Hematopoietic multipotent progenitor cell treated with erythropoietin and hydrocortisone succinate and interleukin-3 and kit ligand, for 17 days (in vitro differentiated cells): ENCODE measurements at regions not wholly inside any gene's neighbourhood (a gene's known extent, or its start where the extent isn't known, plus 50 kb on each side); places are given as distances from the start of the nearest gene placed in this dataset.

Experiments
- DNase-seq: peaks from one replicate; pipeline ENCODE4 v3.0.0-alpha.2; 2015; ENCODE audit warnings: low spot score

DNA sequence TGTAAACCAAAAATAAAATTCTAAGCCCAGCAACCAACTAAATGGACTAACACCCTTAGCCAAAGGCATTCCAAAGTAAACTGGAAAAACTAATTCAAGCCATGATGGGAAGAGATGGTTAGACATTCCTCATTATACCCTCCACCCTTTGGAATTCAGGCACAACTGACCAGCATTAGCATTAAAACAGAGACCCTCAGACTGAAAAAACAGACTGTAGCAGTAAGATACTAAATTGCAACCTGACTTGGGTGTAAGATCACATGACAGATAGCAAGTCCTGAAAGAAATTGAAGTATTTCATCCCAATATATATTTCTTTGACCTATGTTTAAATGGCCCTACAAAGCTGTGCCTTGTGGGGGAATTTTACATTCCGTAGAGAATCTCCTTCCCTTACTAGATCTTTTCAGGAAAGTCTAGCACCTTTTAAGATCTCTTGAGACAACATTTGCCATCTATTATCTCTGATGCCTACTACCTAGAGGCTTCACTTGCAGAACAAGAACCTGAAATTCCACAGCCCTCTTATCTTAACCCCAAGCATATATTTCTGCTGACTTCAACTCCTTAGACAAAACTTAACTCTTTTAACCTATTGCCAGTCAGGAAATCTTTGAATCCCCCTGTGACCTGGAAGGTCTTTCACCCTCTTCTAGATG, 750.2 kb upstream of the IGFBP3 start:
- no peak for DNase-seq

DNA sequence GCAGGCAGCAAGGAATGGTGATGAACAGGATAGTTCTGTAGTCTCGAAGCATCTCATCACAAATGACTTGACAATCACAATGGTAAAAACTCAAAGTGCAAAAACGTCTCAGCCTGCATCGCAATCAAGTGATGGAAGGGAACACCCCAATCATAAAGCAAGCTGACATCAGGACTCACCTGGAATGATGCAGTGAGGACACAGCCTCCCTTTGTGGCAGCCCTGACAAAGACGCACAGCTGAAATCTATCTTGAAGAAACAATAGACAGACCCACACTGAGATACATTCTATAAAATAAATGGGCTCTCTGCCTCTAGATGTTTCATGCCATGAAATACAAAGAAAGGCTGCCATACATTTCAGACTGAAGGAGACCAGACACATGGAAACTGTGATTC, 748.0 kb upstream of the IGFBP3 start:
- DNase-seq, result no peak

DNA sequence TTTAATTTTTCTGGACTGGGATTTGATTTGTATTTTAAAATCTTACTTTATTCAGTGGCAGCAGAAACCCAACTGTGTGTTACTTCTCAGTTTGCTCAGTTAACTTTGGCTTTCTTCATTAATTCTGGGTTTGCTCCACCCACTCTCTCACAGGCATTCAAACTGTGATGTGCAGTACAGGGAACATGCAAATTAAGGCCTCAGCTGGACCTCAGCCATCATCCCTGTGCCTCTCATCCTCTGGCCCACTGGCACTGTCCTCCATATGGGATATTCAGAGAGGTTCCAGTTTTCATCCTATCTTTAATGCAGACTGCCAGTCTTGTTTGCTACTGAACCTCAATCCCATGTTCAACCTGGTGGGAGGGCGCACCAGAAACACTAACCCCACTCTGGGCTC, 743.4 kb upstream of the IGFBP3 start:
- no peak for DNase-seq

GRCh38 chr7:46663025-46663424, 742.0 kb upstream of the IGFBP3 start:
- no peak for DNase-seq

DNA sequence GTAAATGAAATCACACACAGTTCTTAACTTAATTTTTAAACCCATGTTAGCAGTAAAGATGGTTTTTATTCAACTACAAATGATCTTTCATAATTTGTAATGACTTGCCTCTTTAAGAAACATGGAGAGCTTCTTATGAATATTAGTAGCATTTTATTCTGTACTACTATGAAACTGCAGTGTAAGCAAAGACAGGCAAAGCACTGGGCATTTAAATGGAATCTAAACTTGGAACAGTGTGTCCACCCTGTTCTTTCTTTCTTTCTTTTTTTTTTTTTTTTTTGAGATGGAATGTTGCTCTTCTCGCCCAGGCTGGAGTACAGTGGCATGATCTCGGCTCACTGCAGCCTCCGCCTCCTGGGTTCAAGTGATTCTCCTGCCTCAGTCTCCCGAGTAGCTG, 740.4 kb upstream of the IGFBP3 start:
- no peak for DNase-seq

GRCh38 chr7:46660402-46660980, 739.4 kb upstream of the IGFBP3 start:
- no peak for DNase-seq

DNA sequence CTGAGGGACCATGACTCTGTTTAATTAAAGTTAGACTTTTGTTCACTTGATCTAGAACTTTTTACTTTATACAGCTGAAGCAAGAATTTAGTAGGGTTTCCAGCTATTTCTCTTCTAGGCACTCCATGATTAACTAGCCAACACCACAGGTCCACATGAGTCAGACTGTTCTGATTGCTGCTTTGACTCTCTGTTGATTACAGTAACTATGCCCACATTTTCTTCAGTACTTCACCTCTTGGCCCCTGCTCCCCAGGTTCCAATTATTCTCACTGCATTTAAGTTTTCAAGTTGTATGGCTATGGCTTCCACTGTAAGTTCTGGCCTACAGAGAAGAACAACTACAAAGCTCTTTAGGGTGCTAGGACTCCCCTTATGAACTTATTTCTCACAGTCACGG, 737.2 kb upstream of the IGFBP3 start:
- no peak for DNase-seq

- DNase-seq, result no peak
Measured at GRCh38 chr7:46654546-46655443, 733.7 kb upstream of the IGFBP3 start.

DNA sequence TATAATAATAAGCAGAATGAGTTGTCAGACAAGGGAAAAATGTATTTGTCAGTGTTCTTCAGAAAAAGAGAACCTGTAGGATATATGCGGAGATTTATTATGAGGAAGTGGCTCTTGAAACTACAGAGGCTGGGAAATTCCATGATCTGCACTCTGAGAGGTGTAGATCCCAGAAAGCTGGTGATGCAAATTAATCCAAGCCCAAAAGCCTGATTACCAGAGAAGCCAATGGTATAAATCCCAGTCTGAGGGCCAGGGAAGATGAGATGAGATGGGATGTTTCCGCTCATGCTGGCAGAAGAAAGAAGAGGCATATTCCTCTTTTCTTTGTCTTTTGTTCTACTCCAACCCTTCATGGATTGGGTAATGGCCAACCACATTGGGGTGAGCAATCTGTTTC, 732.8 kb upstream of the IGFBP3 start:
- DNase-seq, result no peak

DNA sequence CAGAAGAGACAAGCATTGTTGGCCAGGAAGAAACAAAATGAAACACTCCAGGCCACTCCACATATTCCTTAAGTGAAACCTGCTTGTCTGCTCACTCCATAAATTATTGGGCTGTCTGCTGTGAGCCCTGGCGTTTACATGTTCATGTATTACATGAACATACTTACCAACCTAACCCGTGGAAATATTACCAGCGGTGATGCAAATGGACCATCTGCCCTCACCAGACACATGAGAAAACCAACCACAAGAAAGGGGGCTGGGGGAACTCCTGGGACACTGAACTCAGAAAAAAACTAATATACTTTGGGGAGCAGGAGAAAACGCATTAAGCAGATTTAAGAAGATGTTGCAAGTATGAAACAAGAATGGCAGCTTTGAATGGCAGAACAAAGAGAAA, 731.2 kb upstream of the IGFBP3 start:
- DNase-seq, result no peak

DNA sequence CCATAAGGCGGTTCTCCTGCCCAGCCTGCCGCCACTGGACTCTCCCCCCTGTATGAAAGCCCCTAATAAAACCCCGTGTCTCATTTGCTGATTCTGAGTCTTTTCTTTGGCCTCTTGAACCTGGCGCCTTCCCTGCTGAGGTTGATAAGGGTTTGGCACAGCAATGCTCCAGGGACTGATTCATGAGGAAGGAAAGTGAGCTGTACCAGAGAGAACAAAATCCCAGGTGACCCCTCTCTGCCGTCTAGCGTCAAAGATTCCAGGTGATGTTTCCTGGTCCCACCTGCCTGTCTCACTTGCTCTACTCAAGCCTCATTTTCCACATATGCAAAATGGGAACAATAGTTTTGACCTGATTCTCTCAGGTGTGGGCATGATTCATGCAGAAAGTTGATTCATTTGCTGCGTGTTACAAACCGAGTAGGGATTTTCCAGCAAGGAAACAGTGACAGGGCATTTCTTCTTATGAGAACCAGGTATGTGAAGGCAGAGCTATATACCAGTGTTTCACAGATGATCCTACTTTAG, 730.6 kb upstream of the IGFBP3 start:
- DNase-seq, result no peak

DNA sequence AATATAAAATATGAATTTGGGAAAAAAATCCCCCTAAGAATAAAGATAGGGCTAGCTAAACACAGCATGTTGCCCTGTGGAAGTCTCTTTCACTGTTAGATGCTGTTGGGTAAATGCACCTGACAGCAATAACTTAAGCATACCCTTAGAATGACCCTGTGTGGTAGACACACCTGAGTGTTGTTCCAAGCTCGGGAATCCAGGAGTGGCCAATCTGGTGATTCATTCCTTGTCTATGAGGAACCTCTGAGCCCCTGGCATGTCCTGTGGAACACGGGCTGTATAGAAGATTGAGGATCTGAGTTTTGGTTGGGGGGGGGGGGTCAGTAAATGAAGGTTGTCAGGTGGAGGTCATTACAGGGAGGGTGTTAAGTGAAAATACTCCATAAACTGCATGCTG, 730.0 kb upstream of the IGFBP3 start:
- DNase-seq, result no peak

DNA sequence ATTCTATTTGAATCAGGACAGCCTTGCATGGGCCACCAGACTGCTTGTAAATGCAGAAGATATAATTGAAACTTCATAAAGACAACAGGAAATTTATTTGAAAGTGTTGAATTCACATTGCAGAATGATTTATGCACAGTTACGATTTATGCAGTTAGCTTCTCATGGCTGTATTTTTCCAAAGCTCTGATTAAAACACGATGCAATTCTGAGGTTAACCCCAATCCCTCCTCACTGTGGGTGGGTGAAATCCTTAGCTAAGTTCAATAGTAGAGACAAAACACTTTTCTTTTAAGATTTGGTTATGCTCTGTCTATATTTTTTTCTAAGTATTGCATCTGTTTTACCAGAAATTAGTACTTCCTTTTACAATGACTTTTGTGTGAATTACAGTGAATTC, 728.8 kb upstream of the IGFBP3 start:
- DNase-seq, result no peak

GRCh38 chr7:46637793-46638735, 717.0 kb upstream of the IGFBP3 start:
- no peak for DNase-seq

DNA sequence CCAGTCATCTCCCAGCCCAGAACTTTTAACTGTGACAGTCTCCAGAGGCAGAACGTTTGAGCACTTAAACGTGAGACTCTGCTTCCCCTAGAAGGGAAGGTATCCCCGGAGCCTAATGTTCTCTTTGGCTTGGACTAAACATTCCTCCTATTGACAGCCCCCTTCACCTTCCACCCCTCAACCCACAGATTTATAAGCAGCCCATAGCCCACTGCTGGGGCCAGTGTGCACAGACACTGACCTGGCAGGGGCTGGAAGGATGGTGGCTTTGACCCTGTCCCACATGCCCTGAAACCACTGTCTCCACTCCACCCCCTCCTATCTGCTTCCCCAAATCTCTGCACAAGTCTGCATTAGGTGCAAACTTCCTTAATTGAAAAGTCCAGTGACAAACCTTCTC, 715.0 kb upstream of the IGFBP3 start:
- DNase-seq, result no peak

DNA sequence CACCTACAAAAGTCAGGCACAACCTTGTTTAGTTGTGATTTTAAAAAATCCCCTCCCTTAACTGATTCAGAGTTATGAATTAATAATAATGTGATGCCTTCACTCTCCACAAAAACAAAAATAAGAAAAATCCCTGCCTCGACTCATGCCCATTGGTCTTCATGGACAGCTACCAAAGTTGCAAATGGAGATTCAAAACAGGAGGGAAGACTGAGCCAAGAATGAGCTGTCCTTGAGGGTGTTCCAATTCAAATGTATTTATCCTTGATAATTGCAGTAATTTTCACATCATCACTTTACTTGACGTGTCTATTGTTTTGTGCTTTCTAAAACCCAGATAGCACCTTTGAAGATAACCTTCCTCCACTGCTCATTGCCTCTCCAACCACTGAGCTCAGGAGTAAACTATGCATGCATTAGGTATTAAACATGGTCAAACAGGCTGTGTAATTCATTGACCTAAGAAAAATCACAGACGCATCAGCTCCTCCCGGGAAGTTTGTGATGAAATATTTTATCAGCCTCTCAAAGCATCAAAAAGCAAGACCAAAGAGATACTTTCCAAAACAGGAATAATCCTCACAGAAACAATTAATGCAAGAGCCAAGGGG, 712.7 kb upstream of the IGFBP3 start:
- no peak for DNase-seq

DNA sequence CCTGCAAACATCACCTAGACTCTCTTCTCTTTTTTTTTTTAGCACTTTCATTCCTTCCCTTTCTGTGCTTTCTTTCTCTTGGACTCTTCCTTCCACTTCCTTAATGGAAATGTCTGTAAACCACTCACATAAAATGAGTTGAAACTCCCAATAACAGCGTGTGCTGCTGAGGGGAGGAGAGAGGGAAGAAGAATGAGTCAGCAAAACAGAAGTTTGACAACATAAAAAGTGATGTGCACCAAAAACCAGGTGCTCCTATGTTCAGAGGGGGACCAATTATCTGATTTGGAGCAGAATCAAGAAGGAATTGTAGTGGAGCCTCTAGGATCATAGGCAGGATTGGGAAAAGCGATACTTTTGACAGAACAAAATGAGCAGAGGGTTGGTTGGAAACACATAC, 712.1 kb upstream of the IGFBP3 start:
- no peak for DNase-seq

DNA sequence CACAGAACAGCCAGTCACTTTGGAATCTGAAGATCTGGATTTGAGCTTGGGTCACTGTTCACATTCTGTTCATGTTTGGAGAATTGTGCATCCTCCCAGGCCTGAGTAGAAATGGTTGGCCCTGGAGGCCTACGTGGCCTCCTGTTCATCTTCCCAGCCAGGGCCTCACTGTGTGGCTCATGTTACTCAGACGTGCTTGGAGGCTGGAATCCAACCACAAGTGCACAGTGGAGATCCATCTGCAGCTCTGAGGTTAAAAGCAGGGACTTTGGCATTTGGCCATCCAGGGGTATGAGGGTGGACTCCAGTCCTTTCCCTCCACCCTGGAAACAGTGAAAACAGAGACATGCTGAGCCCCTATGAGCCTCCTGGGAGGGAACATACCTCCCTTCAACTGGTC, 709.0 kb upstream of the IGFBP3 start:
- no peak for DNase-seq

GRCh38 chr7:46628389-46628788, 707.3 kb upstream of the IGFBP3 start:
- DNase-seq, result no peak

- DNase-seq, result no peak
Measured at GRCh38 chr7:46626691-46627310, 705.7 kb upstream of the IGFBP3 start.

DNA sequence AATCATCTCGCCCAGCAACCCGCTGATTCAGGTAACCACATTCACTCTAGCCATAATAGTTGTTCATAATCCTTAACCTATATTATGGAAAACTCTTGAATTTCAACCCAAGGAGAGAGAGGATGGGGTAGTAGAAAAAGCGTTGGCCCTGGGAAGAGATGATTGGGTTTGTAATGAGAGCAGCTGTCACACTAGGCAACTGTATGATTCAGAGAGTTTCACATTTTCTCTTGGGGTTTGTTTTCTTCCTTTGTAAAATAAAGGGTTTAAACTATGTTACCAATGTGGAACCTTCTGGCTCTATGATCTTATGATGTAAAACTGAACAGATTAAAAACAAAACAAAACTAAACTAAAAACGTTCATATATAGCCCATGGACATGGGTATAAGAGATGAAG, 705.2 kb upstream of the IGFBP3 start:
- DNase-seq, result no peak
